UCSD-AML1 (cell line): ENCODE measurements at regions not wholly inside any gene's neighbourhood (a gene's known extent, or its start where the extent isn't known, plus 50 kb on each side); places are given as distances from the start of the nearest gene placed in this dataset.
"Not testable (repeated sequence)": the region's sequence is repeated elsewhere in the genome, so short reads cannot be mapped to it uniquely, and the experiment has no call there.

Experiments used
- DNase-seq: peaks from one replicate; lab custom pipeline; 2025; ENCODE audit not compliant: unreplicated experiment; lab: John Stamatoyannopoulos, UW

DNA sequence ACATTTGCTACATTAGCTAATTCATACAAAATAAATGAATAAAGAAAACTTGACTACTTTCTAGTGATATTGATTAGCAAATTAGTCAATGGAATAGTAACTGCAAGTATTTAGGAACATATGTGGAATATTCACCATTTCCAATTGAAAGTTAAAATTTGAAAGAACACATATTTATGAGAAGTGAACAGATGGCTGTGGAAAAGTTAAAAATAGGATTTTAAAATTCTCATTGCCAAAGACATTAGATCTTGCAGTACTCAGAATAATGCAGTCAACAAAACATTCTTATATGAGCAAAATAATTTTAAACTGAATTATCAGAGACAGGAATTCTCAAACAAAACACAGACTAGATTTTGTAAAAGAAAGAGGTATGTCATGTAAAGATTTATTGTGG is 613.9 kb upstream of the NOVA1 start:
- DNase-seq: no peak

DNA sequence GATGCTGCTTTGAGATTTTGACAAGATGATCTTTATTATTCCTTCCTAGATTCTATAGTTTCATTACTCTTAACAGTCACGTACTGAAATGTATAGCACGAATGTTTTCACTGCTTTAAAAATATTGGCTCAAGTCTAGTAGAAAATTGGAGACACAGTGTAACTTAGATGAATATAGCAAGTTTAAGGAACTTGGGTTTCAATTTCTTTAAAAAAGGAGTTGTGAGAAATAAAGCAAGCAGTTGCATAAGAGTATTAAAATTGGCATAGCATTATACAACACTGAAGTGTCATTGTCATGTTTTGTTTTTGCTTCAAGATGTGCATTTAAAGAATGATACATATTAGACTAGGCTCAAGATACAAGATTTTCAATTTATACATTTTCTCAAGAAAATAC is 624.8 kb upstream of the NOVA1 start:
- no peak for DNase-seq

DNA sequence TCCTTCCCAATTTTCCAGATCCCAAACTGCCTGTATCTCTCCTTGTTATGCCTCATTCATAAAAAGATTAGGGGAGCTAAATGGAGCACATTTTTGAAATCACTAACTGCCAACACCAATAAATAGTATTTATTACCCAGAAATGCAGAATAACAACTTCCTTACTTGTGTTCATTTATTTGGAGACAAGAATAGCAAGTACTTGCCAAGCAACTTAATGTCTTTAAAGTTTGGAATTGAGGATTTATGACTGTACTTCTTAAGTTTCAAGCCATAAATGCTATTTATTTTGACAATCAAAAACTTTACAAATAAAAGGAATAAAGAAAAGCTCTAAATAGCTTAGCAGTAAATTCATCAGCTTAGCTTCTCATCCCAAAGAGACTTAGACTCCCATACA is 626.1 kb upstream of the NOVA1 start:
- no peak for DNase-seq

DNA sequence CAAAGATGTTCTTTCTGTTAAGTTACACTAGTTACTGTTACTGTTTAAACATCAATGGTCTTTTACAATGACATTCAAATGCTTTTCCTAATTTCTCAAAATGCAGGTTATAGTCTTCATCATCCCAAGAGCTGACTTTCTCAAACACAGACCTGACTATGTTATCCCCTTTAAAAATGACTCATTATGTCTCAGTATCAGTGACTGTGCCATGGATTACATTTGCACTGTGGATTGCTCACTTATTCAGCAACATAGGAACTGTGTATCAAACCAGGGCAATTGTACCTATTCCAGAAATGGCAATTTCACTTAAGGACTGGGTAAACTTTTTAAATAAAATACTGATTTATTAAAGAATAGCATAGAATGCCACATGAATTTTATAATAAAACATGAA is 630.2 kb upstream of the NOVA1 start:
- DNase-seq: no peak

DNA sequence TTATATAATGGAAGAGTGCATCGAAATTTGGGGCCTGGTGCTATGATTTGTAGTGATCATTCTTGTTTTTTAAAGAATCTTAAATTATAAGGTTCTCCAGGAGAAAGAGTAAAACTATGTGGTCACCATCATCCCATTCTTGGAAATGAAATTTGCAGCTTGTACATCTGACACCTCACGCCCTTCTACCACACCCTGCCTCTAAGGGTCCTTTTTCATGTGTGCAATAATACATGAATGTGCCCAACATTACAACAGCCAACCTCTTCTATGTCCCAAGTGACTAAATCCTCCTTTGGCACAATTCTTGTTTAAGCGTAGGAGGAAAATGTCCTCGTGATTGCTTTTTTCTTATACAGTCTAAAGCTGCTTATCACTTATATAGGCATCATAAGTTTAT is 636.5 kb upstream of the NOVA1 start:
- no peak for DNase-seq

DNA sequence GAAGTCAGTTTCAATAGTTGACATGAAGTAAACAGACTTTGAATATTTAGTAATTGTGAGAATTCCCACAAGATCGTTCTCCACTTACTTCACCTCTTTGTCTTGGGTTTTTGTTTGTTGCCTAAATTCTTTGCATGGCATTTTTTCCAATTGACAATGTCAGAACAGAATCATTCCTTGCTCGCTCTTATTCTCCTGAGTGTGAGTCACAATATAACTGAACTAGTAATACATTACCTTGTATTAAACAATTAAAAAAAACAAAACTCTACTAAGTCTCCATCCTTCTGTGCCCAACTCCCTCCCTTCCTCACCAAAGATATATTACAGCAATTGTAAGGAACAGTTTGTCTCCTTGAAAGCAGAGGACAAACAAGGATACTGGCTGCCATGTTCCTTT is 638.8 kb upstream of the NOVA1 start:
- no peak for DNase-seq

DNA sequence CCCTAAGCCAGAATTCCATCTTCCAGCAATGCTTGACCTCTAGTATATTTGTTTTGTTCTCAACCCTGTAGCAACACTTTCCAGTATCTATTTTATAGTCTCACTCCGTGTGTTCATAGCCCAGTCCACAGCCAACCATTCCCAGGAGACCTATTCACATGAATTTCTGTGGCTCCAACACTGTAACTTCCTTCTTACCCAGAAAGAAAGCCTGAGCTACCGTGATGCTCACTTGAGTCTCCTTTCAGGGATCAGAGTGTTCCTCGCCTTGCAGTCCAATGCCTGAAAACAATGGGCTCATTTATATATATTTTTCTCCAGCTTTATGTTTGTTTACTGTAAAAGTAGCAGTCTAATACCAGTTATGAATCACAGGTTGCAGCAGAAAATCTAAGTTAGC is 645.0 kb upstream of the NOVA1 start:
- DNase-seq: no peak

DNA sequence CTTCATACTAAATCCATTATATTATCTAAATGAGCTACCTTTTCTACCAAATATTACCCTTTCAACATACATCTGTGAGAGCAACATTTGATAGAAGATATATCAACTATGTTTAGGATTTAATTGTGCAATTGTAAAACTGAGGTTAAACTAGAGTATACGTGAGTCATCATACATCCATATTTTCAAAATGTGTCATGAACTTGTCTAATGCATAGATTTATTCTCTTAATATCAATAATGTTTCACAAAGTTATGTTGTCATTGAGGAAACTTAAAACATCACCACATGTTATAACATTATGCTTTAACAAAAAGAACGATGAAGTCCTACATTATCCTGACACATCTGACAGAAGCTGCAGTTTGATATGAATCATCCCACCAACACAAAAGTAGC is 645.5 kb upstream of the NOVA1 start:
- no peak for DNase-seq

DNA sequence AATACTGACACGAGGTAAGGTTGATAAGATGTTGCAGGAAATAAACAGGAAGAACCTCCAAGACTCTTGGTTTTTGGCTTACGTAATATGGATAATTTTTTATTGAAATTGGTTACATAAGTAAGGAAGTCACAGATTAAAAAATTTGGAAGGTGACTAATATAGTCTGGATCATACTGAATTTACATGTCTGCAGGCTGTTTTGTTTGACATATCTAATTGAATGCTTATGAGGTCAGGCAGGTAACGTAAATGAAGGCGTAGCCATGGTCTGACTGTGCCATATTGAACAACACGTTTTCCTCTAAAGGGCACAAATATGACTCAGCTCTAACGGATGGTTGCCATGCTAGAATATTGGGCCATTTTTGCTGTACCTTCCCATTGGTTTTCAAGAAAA is 648.1 kb upstream of the NOVA1 start:
- no peak for DNase-seq

DNA sequence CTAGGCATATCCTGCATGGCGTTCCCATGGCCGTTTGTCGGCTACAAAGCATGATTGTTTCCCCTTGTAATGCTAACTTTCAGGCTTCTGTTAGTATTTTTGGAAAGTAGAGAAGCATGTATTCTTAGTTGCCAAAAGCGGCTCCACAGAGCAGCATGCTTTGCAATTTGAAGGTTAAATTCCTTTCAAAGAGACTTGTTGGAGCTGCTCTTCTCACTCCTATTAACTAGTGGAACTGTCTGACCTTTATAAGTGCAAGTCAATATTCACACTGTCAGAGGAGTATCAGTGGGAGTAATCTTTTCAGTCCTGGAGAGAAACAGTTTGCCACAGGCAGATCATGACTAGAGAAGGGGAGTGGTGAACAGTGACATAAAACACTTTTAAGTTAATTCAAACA is 656.1 kb upstream of the NOVA1 start:
- no peak for DNase-seq

DNA sequence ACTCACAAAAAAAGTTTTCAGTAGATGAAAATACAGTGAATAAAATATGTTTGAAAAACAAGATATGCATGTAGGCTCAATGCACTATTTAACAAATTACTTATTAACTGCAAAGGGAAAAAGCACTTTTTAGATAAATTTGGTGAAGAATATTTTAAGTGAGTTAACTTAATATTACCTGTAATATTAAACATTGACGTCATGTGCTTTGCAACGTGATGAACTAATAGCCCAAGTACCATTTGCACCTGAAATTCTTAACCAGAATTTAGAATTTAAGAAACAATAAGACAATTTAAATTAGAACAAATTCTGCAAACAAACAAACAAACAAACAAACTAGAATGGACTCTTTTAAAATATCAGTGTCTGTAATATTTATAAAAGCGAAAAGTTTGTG is 659.0 kb upstream of the NOVA1 start:
- DNase-seq: no peak

DNA sequence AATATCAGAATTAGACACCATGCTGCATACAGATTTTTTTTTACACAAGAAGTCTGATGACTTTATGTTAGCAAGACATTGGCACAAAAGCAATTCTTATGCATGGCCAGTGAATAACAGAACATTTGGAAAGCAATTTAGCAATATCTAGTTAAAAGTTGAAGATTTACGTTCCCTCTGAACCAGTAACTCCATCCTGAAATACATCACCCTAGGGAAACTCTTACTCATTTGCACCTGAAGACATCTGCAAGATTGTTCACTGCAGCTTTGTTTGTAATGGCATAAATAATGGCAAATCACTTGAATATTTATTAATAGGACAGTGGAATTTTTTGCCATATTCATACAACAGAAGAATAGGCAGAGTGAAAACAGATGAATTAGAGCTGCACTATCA is 670.0 kb upstream of the NOVA1 start:
- DNase-seq: no peak

DNA sequence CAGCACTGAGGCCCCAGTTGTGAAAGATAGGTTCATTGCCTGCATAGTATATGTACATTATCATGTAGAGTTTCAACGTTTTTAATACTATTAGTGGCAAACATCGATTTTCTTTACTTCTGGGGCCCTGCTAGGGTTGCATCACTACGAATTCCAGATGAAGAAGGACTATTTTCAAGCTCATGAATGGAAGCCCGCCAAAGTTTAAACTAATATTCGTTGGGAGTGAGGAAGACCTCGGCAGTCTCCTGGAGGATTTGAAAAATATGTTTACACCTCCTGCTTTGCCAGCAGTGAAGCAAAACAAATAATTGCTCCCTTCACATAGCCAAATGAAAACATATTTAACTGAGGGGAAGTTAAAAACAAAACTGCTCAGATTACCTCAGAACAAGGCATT is 672.9 kb upstream of the NOVA1 start:
- no peak for DNase-seq

DNA sequence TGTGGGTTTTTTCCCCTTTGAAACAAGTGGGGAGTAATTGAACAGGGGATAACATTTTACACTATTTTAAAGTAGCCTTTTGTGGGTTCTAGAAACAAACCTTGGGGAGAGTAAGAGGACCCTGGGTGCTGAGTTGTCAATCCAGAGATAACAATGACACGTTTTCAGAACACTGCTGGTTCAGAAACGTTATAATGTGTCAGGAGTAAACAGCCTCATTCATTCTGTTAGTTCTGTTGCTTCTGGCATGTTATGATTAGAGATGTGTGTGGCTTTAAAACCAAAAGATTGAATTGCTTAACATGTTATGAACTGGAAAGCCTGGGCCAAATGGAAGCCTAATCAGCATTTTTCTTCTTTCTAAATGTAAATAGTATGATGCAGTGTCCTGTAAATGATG is 680.5 kb upstream of the NOVA1 start:
- DNase-seq: no peak

DNA sequence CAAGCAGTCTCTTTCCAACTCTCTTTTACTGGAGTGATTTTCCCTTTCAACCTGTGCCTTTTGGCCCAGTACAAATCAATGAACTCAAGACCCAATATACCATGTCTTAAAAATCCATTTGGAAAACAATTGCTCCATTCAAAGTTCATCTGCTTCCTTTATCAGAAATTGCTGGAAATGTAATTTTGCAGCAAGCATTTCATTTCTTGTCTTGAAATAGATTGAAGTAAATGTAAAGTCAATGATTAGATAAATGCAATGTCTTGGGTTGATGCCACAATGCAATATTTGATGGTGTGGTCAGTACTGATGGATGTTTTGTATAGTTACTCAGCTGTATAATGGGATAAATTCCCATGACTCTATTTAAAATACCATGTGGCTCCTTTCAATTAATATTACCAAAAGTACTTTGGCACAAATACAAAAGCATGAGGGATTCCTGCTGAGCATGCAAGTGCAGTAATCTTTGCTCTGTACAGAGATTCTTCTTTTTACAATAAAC is 707.7 kb upstream of the NOVA1 start:
- DNase-seq: no peak

DNA sequence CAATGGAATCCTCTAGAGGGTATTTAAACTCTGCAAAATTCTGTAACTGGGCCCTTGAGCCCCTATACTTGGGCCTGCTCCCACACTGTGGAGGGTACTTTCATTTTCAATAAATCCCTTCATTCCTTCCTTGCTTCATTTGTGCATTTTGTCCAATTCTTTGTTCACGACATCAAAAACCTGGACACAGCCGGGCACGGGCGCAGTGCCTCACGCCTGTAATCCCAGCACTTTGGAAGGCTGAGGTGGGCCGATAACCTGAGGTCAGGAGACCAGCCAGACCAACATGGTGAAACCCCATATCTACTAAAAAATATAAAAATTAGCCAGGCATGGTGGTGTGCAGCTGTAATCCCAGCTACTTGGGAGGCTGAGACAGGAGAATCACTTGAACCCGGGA is 714.9 kb upstream of the NOVA1 start:
- not testable (repeated sequence) for DNase-seq

DNA sequence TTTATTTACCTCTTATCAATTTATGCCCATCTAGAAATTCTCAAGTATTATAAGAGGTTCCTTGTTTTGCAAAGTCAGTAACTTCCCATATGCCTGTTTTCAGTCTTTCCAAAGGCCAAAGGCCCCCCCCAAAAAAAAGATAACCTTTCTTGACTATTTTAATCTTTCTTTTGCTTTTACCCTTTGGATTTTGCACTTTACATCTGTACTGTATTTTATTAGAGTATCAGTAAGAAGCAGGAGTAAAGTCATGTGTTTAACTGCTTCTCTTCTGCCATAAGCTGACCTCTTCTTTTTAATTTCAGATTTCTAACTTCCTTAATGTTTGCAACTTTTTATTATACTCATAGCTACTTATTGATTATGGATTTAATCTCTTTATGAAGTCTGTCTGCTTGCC is 716.4 kb upstream of the NOVA1 start:
- DNase-seq: no peak

DNA sequence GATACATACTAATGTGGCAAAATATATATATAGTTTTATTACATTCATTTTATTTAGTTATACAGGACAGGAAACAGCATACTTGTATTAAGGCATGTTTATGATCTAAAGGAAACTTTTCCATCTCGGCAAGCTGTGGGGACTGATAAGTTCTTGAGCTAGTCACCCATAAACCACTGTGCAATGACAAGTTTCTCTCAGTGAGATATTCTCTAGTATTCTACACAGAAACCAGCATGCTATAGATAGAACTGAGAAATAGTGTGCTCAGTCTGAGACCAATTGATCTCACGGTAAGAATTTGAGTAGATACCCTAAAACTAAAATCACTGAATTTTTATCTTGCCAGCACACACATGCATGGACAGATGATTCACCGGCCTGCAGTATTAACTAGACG is 717.6 kb upstream of the NOVA1 start:
- no peak for DNase-seq

DNA sequence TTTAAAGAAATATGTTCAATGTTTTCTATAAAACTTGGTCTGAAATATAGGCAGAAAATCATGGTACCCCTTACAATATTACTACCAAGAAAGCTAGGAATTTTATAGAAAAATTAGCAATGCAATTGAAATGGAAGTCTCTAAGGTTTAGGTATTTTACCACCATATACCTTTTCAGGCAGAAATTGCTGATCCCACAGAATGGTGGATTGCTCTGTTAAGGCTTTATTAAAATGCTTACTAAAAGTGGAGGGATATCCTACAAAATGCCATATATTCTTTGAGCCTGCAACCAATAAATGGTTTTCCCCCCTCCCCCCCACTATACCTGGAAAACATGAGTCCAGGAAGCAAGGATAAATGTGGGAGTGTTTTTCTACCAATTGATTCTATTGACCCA is 718.1 kb upstream of the NOVA1 start:
- DNase-seq: no peak

DNA sequence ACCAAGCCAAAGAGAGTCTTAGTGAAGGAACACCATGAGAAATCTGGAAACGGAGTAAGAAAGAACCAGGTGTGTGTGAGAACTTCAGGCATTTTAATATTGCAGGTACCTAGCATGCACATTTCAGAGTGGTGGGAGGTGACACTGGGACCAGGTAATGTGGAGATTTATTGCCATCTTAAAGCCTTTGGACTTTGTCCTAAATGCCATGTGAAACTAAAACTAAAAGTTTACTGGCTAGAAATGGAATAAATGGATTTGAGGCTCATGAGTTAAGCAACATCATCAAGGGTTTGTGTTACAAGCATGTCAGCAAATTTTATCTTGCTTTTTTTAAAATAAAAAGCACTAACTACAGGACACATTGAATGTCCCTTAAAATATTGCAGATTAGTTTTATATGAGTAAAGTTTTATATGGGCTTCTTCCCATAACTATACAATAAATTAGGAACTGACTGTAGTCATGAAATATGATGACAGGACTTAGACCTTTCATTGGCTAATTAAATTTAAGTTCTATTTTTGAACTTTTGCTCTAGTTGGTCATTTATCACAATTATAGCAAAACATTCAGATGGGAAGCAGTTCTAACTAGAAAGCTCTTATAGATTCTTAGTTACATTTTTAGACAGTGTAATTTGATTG is 721.1 kb upstream of the NOVA1 start:
- DNase-seq: no peak

DNA sequence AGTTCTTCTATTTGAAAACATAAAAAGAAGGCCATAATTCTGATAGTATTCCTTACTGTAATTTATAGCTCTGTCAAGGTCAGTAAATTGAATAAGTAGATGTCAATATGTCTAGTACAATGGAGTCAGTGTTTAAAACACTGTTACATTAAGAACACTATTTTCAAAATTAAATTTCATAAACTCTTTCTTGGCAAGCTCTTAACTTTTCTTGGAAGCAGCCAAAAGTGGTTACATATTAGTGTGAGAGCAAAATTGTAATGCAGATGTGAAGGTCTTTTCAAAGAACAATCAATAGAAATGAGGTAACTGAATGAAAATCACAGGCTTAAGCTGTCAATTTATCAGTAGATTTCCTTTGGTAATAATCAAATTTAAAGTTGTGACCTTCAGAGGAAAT is 722.4 kb upstream of the NOVA1 start:
- DNase-seq: no peak

DNA sequence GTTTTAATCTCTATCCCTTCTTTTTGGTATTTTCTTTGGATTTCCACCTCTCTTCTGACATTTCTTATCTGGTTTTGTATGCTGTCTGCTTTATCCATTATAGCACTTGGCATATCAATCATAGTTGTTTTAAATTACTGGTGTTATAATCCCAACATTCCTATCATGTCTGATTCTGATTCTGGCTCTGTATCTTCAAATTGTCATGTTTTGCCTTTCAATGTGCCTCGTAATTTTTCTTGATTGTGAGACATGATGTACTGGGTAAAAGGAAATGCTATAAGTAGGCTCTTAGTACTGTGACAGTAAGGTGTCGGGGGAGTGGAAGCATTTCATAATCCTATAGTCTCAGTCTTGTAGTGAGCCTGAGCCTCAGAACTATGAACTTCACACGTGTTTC is 729.3 kb upstream of the NOVA1 start:
- no peak for DNase-seq

DNA sequence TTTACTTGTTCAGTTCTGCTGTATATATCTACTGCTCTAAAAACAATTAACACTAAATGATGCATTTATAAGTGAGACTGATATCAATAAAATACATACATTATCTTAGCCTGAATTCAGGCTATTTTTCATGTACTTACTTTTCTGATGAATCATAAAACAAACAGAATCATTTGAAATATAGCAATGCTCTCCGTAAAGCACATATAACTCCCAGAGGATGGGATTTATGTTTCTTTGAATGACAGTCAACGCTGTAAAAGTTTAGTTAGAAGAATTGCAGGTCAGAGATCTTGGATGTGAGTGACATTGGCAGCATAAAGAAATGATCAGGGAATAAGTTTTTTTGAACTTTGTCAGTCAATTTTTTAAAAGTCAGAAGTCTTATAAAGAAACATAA is 740.2 kb upstream of the NOVA1 start:
- DNase-seq: no peak

DNA sequence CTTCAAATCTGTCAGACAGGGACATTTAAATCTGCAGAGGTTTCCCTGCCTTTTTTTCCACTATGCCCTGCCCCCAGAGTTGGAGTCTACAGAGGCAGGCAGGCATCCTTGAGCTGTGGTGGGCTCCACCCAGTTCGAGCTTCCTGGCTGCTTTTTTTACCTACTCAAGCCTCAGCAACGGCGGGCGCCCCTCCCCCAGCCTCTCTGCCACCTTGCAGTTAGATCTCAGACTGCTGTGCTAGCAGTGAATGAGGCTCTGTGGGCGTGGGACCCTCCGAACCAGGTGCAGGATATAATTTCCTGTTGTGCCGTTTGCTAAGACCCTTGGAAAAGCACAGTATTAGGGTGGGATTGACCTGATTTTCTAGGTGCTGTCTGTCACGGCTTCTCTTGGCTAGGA is 765.2 kb upstream of the NOVA1 start:
- DNase-seq: not testable (repeated sequence)
